KOPT-K1 (cell line): ENCODE measurements at regions not wholly inside any gene's neighbourhood (a gene's known extent, or its start where the extent isn't known, plus 50 kb on each side); places are given as distances from the start of the nearest gene placed in this dataset.

Source experiments
- H3K27ac ChIP-seq: fragments of 200-600 bp; sonication (generic); 2 replicates; pipeline ENCODE4 v1.5.1; 2016; ENCODE audit warnings: antibody characterized with exemption, mild to moderate bottlenecking, low read depth, low read length; ENCODE audit not compliant: poor library complexity, severe bottlenecking
- H3K36me3 ChIP-seq: fragments of 200-600 bp; sonication (generic); 2 replicates; pipeline ENCODE4 v1.5.1; 2017; ENCODE audit warnings: antibody characterized with exemption, mild to moderate bottlenecking, low read length, moderate library complexity; ENCODE audit not compliant: insufficient read depth
- H3K9me3 ChIP-seq: fragments of 200-600 bp; sonication (generic); 2 replicates; pipeline ENCODE4 v1.5.1; 2017; ENCODE audit warnings: antibody characterized with exemption, low read length, mild to moderate bottlenecking; ENCODE audit not compliant: insufficient read depth, poor library complexity, severe bottlenecking

- H3K9me3 ChIP-seq = no peaks in the 10 kb centered on the region
- no peak overlapping the region for H3K27ac ChIP-seq
- H3K36me3 ChIP-seq = no peaks in the 10 kb centered on the region
Observed at GRCh38 chr16:35405526-35405925, 1946.1 kb downstream of the TP53TG3F start.

- H3K27ac ChIP-seq = no peak overlapping the region
- no peaks in the 10 kb centered on the region for H3K36me3 ChIP-seq
- no peaks in the 10 kb centered on the region for H3K9me3 ChIP-seq
Observed at GRCh38 chr16:35409503-35409902, 1950.1 kb downstream of the TP53TG3F start.

DNA sequence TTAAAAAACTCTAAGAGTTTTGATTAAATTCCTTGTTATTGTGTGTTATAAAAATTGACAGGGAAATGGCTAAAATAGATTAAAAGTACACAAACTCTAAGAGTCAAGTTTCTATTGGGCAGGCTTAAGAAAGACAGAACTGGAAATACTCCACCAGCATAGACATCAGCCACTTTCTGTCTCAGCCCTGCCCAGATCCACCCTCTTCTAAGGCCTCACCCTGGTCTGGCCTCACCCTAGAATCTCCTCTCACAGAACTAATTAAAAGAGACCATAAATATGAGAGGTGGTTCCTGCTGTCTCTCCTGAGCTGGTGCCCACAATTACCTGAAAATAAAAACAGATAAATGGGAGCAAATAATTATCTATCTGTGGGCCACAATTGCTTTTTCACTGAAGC, 1951.0 kb downstream of the TP53TG3F start:
- H3K9me3 ChIP-seq = no peaks in the 10 kb centered on the region
- H3K36me3 ChIP-seq = no peaks in the 10 kb centered on the region
- no peak overlapping the region for H3K27ac ChIP-seq

- Histone ChIP-seq H3K27ac (no peak overlapping the region), H3K36me3 (no peaks in the 10 kb centered on the region), H3K9me3 (no peaks in the 10 kb centered on the region)
Observed at GRCh38 chr16:35411156-35411555, 1951.7 kb downstream of the TP53TG3F start.

GRCh38 chr16:35414139-35414538, 1954.7 kb downstream of the TP53TG3F start:
- Histone ChIP-seq H3K9me3 (no peaks in the 10 kb centered on the region), H3K36me3 (no peaks in the 10 kb centered on the region)

DNA sequence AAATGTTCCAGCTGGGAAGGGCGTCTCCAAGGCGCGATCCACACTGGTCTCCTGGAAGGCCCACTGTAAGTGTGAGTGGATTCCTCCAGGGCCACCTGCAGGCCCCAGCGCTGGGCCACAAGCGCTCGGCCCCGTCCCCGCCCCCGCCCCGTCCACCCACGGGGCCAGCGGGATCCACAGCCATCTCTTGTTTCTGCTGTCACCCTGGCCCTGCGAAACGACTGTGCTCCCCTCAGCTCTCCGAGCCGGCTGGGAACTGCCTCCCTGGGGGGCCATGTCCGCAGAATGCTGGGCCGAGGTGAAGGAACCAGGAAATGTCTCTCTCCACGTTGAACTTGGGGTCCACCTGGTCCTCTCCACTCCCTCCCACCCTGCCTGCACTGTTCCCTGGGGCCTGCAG, 1955.2 kb downstream of the TP53TG3F start:
- Histone ChIP-seq H3K36me3 (no peaks in the 10 kb centered on the region), H3K9me3 (no peaks in the 10 kb centered on the region), H3K27ac (no peak overlapping the region)

More at GRCh38 chr16:35414139-35414538, 1954.7 kb downstream of the TP53TG3F start:
- H3K27ac ChIP-seq = no peak overlapping the region

DNA sequence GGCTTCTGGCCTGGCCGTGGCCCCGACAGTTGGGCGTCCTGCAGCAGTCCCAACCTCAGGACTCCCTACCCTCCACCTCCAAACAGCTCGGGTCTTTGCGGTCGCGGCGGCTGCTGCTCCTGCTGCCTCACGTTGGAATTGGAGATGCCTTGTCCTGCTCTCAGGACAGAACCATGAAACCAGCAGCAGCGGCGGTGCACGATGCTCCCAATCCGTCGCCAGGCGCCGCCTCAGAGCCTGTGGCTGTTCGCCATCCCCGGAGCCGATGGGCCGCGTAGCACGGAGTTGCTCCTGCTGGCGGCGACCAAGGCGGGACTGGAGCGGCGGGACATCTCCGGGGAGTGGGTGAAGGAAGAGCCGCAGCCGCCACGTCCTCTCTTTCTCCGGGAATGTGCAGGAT, 1965.9 kb downstream of the TP53TG3F start:
- Histone ChIP-seq H3K27ac (no peak overlapping the region), H3K36me3 (no peaks in the 10 kb centered on the region), H3K9me3 (no peaks in the 10 kb centered on the region)

DNA sequence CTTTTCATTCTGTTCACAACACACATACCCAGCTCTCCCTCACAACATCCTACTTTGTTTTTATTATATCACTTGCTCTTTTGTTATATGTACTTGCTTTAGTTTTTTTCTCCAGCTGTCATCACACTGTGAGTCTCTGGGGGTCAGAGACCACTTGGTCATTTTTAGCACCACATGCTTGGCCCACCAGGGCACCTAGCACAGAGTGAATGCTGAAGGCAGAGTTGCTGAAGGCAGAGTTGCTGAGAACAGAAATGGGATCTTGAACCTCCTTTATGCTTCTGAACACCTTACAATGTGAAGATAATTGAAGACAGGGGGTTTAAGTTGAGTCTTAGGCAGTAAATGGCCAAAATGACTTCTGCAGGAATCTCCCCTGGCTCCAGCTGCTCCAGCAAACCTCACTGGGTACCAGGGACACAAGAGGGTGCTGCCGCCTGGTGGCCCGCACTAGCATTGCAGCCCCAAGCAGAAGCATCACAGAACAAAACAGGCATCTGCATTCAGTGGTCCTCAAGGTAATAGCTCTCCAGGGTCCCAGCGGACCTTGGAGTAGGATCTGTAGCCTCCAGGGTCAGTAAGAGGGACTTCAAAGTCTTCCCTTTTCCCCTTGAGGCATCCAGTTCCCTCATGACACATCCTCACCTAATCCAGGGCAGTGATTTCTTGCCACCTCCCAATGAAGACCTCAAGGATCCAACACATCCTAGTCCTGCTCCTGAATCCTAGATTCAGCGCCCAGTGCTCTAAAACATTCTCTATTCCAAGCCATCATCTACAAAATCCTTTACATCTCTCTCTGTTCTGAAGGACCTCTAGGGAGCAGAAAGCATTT, 1972.6 kb downstream of the TP53TG3F start:
- Histone ChIP-seq H3K36me3 (no peaks in the 10 kb centered on the region), H3K9me3 (no peaks in the 10 kb centered on the region), H3K27ac (no peak overlapping the region)

GRCh38 chr16:35440875-35441274, 1981.5 kb downstream of the TP53TG3F start:
- Histone ChIP-seq H3K9me3 (peaks cover 16% of the 10 kb centered on the region), H3K36me3 (no peaks in the 10 kb centered on the region), H3K27ac (no peak overlapping the region)

GRCh38 chr16:35447010-35447558, 1987.7 kb downstream of the TP53TG3F start:
- peaks cover 54% of the 10 kb centered on the region for H3K9me3 ChIP-seq
- no peak overlapping the region for H3K27ac ChIP-seq
- H3K36me3 ChIP-seq = no peaks in the 10 kb centered on the region

GRCh38 chr16:35449663-35450062, 1990.3 kb downstream of the TP53TG3F start:
- H3K36me3 ChIP-seq = no peaks in the 10 kb centered on the region
- no peak overlapping the region for H3K27ac ChIP-seq
- peaks cover 46% of the 10 kb centered on the region for H3K9me3 ChIP-seq

DNA sequence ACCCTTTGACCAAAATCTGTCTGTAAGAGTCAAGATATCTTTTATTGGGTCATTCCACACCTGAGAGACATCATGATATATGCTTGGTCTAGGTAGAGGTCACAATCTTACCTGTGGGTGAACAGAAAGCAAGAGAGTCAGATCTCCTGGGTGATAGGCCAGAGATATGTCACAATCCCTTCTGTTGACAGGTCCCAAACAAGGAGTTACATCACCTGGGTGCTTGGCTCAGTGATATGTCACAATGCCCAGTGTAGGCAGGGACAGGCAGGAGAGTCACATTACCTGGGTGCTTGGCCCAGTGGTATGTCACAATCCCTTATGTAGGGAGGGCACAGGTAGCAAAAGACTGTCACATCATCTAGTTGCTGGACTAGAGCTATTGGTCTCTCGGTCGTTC, 1991.2 kb downstream of the TP53TG3F start:
- H3K36me3 ChIP-seq = no peaks in the 10 kb centered on the region
- peaks cover 46% of the 10 kb centered on the region for H3K9me3 ChIP-seq
- no peak overlapping the region for H3K27ac ChIP-seq

- Histone ChIP-seq H3K36me3 (no peaks in the 10 kb centered on the region), H3K9me3 (peaks cover 33% of the 10 kb centered on the region), H3K27ac (no peak overlapping the region)
Observed at GRCh38 chr16:35452471-35452870, 1993.1 kb downstream of the TP53TG3F start.

DNA sequence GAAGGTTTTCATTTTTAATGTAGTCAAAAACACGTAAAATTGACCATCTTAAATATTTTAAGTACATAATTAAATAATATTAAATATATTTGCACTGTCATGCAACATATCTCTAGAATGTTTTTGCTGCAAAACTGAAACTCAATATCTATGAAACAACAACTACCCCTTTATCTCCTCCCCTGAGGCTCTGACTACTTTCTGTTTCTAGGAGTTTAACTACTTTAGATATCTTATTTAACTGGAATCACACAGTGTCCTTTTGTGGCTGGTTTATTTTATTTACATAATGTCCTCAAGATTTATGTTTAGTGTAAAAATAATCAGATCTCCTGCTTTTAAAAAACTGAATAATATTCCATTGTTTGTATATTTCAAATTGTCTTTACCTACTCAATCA, 2003.9 kb downstream of the TP53TG3F start:
- Histone ChIP-seq H3K9me3 (no peaks in the 10 kb centered on the region), H3K27ac (no peak overlapping the region), H3K36me3 (no peaks in the 10 kb centered on the region)

DNA sequence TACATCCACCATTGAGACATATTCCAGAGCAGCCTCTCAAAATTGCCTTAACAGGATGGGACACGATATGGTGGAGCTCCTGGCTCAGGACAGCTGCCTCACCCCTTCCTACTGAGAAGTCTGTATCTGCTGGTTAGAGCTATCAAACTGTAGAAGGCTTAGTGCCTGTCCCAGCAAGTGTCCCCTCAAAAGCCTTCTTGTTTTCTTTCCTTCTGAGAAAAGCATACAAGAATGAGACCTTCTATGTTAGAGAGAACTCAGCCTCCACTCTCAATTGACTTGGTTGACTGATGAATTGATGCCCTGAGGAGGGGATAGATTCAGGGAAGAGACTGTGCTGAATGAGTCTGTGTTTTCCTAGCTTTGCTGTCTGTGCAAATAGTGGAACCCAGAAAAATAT, 2020.9 kb downstream of the TP53TG3F start:
- H3K27ac ChIP-seq = no peak overlapping the region
- H3K9me3 ChIP-seq = no peaks in the 10 kb centered on the region
- no peaks in the 10 kb centered on the region for H3K36me3 ChIP-seq

DNA sequence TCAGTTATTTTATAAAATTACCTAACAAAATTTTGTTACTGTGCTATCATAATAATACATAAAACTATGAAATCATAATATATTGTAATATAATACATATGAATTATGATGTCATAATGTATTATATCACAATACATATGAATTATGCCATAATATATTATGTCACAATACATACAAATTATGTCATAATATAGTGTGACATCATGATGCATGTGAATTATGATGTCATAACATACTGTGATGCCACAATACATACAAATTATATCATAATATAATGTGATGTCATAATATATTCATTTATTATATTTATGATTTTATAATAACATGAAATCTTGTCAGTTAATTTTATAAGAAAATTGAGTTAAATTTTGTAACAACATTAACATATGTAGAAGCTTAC, 2021.6 kb downstream of the TP53TG3F start:
- H3K27ac ChIP-seq = no peak overlapping the region
- no peaks in the 10 kb centered on the region for H3K36me3 ChIP-seq
- peaks cover 5% of the 10 kb centered on the region for H3K9me3 ChIP-seq
